ENCODE measurements at regions not wholly inside any gene's neighbourhood (a gene's known extent, or its start where the extent isn't known, plus 50 kb on each side); places are given as distances from the start of the nearest gene placed in this dataset.

DNA sequence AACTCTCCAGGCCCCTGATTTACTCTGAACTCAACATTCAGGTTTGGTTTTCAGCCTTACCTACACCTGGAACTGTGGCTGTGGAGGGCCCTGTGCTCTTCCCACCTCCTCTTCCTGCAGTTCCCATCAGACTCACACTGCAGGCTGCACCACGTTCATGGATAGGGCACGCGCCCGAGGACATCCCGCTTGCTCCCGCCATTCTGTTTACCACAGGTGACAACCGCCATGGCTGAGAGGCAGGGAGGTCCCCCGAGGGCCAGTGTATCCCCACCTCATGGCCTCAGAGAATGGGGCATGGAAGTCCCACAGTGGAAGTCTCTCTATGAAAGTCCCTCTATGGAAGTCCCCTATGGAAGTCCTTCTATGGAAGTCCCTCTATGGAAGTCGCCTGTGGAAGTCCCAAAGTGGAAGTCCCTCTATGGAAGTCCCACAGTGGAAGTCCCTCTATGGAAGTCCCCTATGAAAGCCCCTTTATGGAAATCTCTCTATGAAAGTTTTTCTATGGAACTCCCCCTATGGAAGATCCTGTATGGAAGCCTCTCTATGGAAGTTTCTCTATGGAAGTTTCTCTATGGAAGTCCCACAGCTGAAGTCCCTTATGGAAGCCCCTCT, 358.4 kb upstream of the SALL3 start:
- TF ChIP-seq, protein P1, sequence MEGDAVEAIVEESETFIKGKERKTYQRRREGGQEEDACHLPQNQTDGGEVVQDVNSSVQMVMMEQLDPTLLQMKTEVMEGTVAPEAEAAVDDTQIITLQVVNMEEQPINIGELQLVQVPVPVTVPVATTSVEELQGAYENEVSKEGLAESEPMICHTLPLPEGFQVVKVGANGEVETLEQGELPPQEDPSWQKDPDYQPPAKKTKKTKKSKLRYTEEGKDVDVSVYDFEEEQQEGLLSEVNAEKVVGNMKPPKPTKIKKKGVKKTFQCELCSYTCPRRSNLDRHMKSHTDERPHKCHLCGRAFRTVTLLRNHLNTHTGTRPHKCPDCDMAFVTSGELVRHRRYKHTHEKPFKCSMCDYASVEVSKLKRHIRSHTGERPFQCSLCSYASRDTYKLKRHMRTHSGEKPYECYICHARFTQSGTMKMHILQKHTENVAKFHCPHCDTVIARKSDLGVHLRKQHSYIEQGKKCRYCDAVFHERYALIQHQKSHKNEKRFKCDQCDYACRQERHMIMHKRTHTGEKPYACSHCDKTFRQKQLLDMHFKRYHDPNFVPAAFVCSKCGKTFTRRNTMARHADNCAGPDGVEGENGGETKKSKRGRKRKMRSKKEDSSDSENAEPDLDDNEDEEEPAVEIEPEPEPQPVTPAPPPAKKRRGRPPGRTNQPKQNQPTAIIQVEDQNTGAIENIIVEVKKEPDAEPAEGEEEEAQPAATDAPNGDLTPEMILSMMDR (IDR thresholded peaks at IDR 0.05; ENCODE audit: control insufficient read depth, insufficient read depth, low read depth, low read length, missing control alignments) = no peak

DNA sequence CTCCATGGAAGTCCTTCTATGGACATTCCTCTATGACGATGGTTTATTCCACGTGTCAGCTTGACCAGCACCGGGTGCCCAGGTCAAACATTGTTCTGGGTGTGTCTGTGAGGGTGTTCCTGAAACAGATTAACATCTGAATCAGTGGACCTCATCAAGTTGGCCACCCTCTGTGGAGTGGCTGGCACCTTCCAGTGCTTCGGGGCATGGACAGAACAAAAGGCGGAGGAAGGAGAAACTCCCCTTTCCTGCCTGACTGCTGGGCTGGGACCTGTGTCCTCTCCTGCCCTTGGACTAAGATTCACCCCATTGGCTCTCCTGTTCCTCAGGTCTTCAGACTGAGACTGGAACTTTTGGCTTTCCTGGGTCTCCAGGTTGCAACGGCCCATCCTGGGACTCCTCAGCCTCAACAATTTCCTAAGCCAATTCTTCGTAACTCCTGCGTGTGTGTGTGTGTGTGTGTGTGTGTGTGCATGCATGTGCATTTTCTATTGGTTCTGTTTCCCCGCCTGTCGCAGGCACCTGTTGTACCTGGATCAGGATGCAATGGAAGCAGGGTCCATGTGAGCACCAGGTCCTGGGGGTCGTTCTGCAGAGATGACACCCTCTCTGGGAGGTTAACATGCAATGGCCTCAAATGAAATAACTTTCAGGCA, 357.2 kb upstream of the SALL3 start:
- H3K4me3 ChIP-seq (ENCODE audit: control insufficient read depth, low read depth, low read length) = no peak overlapping the region
- DNase-seq (ENCODE audit: low read depth) = no peak
- TF ChIP-seq, protein P1 (IDR thresholded peaks at IDR 0.05; ENCODE audit: control insufficient read depth, insufficient read depth, low read depth, low read length, missing control alignments) = no peak

More for the DNA sequence above, 358.4 kb upstream of the SALL3 start:
- H3K4me3 ChIP-seq (ENCODE audit: control insufficient read depth, low read depth, low read length) = no peak overlapping the region
- no peak for DNase-seq (ENCODE audit: low read depth)

DNA sequence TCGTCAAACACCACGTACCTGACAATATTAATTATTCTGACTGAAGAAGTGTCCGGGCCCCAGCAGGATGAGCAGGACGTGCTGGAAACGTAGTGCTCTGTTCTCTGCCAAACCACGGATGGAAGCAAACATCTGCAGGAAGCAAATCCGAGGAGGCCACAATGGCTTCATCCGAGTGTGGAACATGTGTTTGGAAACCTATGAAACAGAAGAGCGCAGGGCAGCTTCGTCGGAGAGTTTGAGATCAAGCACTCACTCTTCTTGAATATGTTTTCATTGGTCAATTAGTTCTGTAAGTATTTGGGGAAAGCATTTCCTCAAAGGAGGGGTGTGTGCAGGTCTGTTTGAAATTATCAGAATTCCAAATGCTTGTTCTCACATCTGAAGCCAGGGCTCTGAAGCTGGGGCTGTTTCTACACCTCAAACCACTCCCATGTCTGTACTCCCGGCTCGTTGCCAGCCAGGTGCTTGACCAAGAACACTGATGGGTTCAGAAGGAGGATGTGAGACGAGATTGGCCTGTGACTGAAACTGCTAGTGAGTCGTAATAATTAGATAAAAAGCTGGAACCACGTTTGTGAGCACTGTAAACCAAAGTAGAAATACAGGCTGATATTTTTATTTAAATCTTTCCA, 356.6 kb upstream of the SALL3 start:
- no peak for DNase-seq (ENCODE audit: low read depth)
- no peak overlapping the region for H3K4me3 ChIP-seq (ENCODE audit: control insufficient read depth, low read depth, low read length)
- TF ChIP-seq, protein P1 (IDR thresholded peaks at IDR 0.05; ENCODE audit: control insufficient read depth, insufficient read depth, low read depth, low read length, missing control alignments) = no peak

DNA sequence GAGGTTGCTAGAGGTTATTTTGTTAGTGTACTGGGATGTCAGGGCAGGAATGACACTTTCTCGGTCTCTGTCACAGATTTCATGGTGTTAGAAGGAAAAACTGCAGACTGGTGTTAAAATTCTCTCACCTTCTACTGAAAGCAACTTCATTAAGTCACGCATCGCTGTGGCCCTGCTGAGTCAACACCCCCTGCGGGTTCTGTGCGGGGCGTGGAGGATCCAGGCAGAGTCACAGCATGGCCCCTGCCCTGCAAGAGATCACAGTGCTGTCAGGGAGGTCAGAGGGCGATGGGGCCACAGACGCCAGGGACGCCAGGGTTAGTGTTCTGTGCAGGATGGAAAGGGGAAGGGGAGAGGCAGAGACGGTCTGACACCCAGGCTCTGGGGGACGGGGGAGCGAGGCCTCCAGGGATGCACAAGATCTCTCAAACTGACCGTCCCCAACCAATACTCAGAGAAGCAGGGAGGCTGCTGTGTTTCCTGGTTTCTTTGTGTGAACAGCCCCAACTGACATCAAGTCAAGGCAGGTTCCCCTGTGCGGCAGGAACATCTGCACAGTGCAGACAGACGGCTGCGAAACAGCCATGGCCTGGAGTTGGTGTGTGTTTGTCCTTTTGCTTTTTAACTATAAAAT, 354.9 kb upstream of the SALL3 start:
- TF ChIP-seq, protein P1 (IDR thresholded peaks at IDR 0.05; ENCODE audit: control insufficient read depth, insufficient read depth, low read depth, low read length, missing control alignments) = no peak
- DNase-seq (ENCODE audit: low read depth) = no peak
- H3K4me3 ChIP-seq (ENCODE audit: control insufficient read depth, low read depth, low read length) = no peak overlapping the region

DNA sequence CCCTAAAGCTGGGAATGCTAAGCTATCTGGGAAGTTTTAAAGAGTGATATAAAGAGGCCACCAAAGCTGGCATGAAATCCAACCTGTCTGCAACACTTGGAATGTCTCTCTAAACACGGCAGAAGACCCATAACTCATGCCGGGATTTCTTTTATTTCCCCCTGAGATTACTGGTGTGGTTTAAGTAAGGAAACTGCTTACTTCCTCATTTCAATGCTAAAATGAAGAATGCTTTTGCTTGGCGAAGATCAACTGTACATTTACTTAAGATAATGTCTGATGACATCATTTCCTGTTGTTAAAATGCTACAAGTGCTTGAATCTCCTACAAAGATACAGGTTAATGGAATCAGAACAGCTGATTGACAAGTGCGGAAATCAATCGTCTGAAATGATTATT, 353.8 kb upstream of the SALL3 start:
- TF ChIP-seq, protein P1 (IDR thresholded peaks at IDR 0.05; ENCODE audit: control insufficient read depth, insufficient read depth, low read depth, low read length, missing control alignments) = no peak
- no peak overlapping the region for H3K4me3 ChIP-seq (ENCODE audit: control insufficient read depth, low read depth, low read length)
- DNase-seq (ENCODE audit: low read depth) = no peak

DNA sequence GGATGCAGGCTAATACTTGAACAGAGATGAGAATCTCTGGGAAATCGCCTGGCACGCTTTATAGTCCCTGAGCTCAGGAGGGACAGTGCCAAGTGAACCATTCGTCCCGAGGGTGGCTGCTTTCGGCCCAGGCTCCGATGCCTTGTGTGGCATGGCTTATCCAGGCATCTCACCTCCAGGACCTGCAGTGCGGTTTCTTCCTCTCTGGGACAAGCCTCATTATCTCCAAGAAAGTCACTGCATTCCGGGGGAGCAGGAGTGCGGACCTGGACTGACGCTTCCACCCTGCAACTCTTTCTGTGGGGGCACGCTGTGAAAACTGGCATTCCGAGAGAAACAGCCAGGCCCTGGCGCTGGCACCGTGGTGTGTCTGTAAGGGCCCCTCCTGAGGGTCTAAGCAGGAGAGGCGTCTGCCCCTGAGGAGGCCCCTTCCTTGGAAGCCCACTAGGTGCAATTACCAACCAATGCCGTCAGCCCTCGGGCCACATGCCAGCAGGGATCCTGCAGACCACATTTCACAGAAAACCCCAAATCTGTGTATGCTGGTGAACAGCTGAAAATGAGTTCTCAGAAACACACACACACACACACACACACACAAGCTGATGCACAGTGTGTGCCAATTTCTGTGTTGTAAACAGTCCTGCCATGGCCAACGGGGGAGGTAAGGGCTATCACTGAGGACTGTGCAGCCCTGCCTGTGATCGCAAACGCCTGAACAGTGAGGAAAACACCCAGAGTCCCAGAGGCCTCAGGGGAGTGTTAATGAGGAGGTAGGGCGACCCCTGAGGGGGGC, 351.9 kb upstream of the SALL3 start:
- no peak for DNase-seq (ENCODE audit: low read depth)
- no peak overlapping the region for H3K4me3 ChIP-seq (ENCODE audit: control insufficient read depth, low read depth, low read length)
- TF ChIP-seq, protein P1 (IDR thresholded peaks at IDR 0.05; ENCODE audit: control insufficient read depth, insufficient read depth, low read depth, low read length, missing control alignments) = no peak

Data from AG09309 (cell line).